A673 (cell line): ENCODE measurements at regions not wholly inside any gene's neighbourhood (a gene's known extent, or its start where the extent isn't known, plus 50 kb on each side); places are given as distances from the start of the nearest gene placed in this dataset.

Source experiments
- BruUV-seq: library from RNA; stranded (reverse); fragments of 400-500 nt; replicated peaks from 2 replicates; lab custom pipeline; 2021; lab: Mats Ljungman, UMichigan
- CTCF ChIA-PET: fragments of 300-600 bp; sonication (Branson Sonifier 250); formaldehyde crosslinking; loops from one replicate; lab custom pipeline; 2022; ENCODE audit warnings: antibody characterized with exemption; lab: Charles Lee
- POLR2A ChIA-PET: fragments of 300-600 bp; sonication (Branson Sonifier 250); formaldehyde crosslinking; loops from one replicate; lab custom pipeline; 2022; ENCODE audit warnings: antibody characterized with exemption; ENCODE audit not compliant: low non-redundant PET; lab: Charles Lee
- DNase-seq: peaks from one replicate; pipeline ENCODE4 v3.0.0-alpha.2; 2015; ENCODE audit warnings: low spot score
- H3K27ac ChIP-seq: fragments of 200-600 bp; sonication (generic); 2 replicates; pipeline ENCODE4 v1.5.1; 2016; ENCODE audit warnings: mixed run types, low read depth, mild to moderate bottlenecking, mixed read lengths, antibody characterized with exemption, low read length; ENCODE audit not compliant: poor library complexity, severe bottlenecking
- H3K27me3 ChIP-seq: fragments of 200-600 bp; sonication (generic); replicated peaks from 2 replicates; pipeline ENCODE4 v1.6.1; 2017; ENCODE audit warnings: mixed run types, low read depth, mild to moderate bottlenecking, mixed read lengths, antibody characterized with exemption, low read length; ENCODE audit not compliant: insufficient read depth, poor library complexity
- H3K36me3 ChIP-seq: fragments of 200-600 bp; sonication (generic); 2 replicates; pipeline ENCODE4 v1.6.1; 2016; ENCODE audit warnings: mixed run types, mild to moderate bottlenecking, mixed read lengths, antibody characterized with exemption, low read length; ENCODE audit not compliant: insufficient read depth, poor library complexity, severe bottlenecking
- H3K4me1 ChIP-seq: fragments of 200-600 bp; sonication (generic); 2 replicates; pipeline ENCODE4 v1.6.1; 2017; ENCODE audit warnings: mixed run types, mild to moderate bottlenecking, mixed read lengths, antibody characterized with exemption, low read length; ENCODE audit not compliant: insufficient read depth, poor library complexity, severe bottlenecking
- H3K4me3 ChIP-seq: fragments of 200-600 bp; sonication (generic); 2 replicates; pipeline ENCODE4 v1.5.1; 2016; ENCODE audit warnings: low read depth, mixed run types, mild to moderate bottlenecking, mixed read lengths, low read length; ENCODE audit not compliant: poor library complexity, severe bottlenecking
- H3K9me3 ChIP-seq: fragments of 200-600 bp; sonication (generic); 2 replicates; pipeline ENCODE4 v1.6.1; 2016; ENCODE audit warnings: mixed run types, low read depth, mild to moderate bottlenecking, mixed read lengths, antibody characterized with exemption, low read length; ENCODE audit not compliant: poor library complexity, severe bottlenecking
- EZH2 ChIP-seq: fragments of 200-600 bp; sonication (generic); IDR thresholded peaks from 2 replicates; pipeline ENCODE4 v1.6.1; 2017; ENCODE audit warnings: borderline replicate concordance, low read depth, mild to moderate bottlenecking, mixed read lengths, antibody characterized with exemption, low read length; ENCODE audit not compliant: poor library complexity, severe bottlenecking
- intact Hi-C: fragments of 100-400 bp; cut with micrococcal nuclease; formaldehyde crosslinking; loops from one replicate; pipeline ENCODE4 v1.10.0; 2022; ENCODE audit not compliant: unreplicated experiment
- TF ChIP-seq, protein P1 (sequence below): fragments of 300-800, 200-600 bp; sonication (generic); conservative IDR thresholded peaks from 2 replicates; pipeline ENCODE4 v1.5.1; 2017; ENCODE audit warnings: low read depth, mild to moderate bottlenecking, antibody characterized with exemption, low read length, moderate library complexity, mixed read lengths

DNA sequence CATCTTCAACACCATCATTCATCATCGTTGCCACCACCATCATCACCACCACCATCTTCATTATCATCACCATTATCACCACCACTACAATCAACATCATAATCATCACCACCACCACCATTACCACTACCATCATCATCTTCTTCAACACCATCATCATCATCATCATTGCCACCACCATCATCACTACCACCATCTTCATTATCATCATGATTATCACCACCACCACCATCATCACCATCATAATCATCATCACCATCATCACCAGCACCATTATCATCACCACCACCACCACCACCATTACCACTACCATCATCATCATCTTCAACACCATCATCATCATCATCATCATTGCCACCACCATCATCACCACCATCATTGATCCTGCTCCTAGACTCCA lies 112.7 kb downstream of the OAT start:
- no peak for DNase-seq
- BruUV-seq, result no TSS peak
- H3K9me3 ChIP-seq, result peaks cover 5% of the 10 kb centered on the region
- CTCF ChIA-PET, result interaction anchor here (0.6 kb wide), 1 partner anchor 10 kb away, joined by 3 read pairs; no protein-coding TSS in a partner anchor
- H3K4me3 ChIP-seq, result no peak overlapping the region
- TF ChIP-seq, protein P1, sequence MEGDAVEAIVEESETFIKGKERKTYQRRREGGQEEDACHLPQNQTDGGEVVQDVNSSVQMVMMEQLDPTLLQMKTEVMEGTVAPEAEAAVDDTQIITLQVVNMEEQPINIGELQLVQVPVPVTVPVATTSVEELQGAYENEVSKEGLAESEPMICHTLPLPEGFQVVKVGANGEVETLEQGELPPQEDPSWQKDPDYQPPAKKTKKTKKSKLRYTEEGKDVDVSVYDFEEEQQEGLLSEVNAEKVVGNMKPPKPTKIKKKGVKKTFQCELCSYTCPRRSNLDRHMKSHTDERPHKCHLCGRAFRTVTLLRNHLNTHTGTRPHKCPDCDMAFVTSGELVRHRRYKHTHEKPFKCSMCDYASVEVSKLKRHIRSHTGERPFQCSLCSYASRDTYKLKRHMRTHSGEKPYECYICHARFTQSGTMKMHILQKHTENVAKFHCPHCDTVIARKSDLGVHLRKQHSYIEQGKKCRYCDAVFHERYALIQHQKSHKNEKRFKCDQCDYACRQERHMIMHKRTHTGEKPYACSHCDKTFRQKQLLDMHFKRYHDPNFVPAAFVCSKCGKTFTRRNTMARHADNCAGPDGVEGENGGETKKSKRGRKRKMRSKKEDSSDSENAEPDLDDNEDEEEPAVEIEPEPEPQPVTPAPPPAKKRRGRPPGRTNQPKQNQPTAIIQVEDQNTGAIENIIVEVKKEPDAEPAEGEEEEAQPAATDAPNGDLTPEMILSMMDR, result no peak
- no peak for TF ChIP-seq EZH2
- intact Hi-C loops, result no loop called here
- H3K4me1 ChIP-seq, result no peaks in the 10 kb centered on the region
- no peaks in the 10 kb centered on the region for H3K36me3 ChIP-seq
- peaks cover 21% of the 10 kb centered on the region for H3K27me3 ChIP-seq
- POLR2A ChIA-PET, result no interaction called here
- H3K27ac ChIP-seq, result no peak overlapping the region

DNA sequence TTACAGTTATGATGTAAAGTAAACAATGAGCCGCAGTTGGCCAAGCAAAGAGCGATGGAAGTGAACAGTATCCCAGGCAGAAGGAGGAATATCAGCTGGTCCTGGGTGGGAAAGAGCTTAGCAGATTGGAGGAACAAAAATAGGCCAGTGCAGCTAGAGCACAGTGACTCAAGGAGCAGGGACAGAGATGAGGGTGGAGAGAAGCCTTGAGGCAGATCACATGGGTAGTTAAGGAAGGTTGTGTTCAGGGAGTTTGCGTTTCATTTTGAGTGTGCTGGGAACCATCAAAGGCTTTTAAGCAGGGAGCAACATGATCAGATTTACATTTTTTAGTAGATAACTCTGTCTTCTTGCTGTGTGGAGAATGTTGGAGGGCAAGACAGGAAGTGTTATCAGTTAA lies 113.6 kb downstream of the OAT start:
- ChIA-PET POLR2A (no interaction called here), CTCF (no interaction called here)
- Histone ChIP-seq H3K4me1 (no peaks in the 10 kb centered on the region), H3K27ac (no peak overlapping the region), H3K4me3 (no peak overlapping the region), H3K36me3 (no peaks in the 10 kb centered on the region), H3K27me3 (peaks cover 12% of the 10 kb centered on the region), H3K9me3 (peaks cover 11% of the 10 kb centered on the region)
- intact Hi-C loops, result no loop called here
- no peak for DNase-seq
- no TSS peak for BruUV-seq
- TF ChIP-seq, protein P1, result no peak
- TF ChIP-seq EZH2, result no peak

DNA sequence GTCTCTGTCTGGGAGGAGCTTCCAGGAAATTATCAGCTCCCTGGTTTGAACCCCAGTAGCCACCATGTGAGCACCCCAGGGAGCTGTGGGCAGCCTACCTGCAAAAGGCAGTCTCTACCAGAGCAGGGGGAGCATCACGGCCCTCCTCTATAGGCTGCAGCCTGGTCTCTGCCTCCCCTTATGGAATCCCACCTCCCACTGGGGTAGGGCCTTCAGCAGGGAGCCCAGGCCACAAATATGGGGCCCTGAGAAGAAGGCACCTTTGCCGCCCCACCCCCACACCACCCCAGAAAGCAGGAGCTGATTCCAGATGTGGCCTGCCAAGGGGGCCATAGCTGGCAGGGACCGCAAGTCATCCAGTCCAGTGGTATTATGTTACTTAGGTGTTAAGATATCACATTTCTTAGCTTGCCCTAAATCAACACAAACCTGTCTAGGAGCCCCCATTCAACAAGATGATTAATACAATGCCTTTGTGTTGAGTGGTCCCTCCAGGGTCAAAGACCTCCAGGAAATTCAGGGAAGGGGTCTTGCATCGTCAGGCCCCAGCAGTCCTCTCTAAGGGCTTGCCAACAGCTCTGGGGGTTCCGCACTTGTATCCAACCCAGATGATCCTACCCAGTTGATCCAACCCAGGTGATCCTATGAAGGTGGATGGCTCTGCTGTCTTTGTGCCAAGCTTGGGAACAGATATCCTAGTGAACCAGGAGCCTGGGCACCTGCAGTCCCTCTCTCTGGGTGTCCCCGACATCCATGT lies 114.9 kb downstream of the OAT start:
- no peak overlapping the region for H3K27ac ChIP-seq
- H3K4me3 ChIP-seq, result no peak overlapping the region
- DNase-seq, result no peak
- peaks cover 11% of the 10 kb centered on the region for H3K9me3 ChIP-seq
- intact Hi-C loops, result no loop called here
- ChIA-PET POLR2A (no interaction called here), CTCF (no interaction called here)
- H3K36me3 ChIP-seq, result no peaks in the 10 kb centered on the region
- no TSS peak for BruUV-seq
- no peaks in the 10 kb centered on the region for H3K4me1 ChIP-seq
- H3K27me3 ChIP-seq, result no peaks in the 10 kb centered on the region
- no peak for TF ChIP-seq EZH2
- TF ChIP-seq, protein P1, result no peak
